ENCODE measurements at regions not wholly inside any gene's neighbourhood (a gene's known extent, or its start where the extent isn't known, plus 50 kb on each side); places are given as distances from the start of the nearest gene placed in this dataset.

DNA sequence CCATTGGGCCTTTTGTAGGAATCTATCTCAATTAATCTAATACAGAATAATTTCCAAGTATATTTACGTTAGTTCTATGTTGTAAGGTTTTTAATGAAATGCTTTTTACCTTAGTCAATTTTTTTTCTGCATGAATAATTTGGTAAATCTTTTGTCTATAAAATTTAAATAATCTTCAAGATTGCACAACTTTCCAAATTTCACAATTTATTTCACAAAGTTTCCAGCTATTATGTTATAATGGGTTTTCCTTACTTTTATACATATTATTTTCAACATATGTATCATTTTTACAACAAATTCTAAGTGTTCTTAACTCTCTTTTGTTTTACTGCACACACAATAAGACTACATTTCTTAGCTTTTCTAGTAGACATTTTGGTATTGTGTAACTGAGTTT lies 470.7 kb downstream of the ETV1 start:
- DNase-seq: no peak

DNA sequence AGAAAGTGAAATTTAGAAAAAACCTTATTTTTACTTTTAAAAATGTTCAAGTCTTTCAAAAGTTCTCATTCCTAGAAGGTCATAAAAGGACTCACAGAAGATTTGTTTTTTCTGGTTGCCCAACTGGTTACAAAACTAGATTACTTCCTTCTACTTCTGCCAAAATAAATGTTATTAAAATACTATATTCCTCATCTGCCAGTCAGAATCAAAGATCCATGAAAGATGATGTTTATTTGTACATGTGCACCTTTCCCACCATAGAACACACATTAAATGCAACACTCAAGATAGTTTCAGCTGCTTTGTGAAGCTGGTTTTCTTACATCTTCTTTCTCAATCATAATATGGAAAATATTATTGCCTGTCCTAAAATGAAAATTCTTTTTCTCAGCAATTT lies 465.4 kb downstream of the ETV1 start:
- no peak for DNase-seq

DNA sequence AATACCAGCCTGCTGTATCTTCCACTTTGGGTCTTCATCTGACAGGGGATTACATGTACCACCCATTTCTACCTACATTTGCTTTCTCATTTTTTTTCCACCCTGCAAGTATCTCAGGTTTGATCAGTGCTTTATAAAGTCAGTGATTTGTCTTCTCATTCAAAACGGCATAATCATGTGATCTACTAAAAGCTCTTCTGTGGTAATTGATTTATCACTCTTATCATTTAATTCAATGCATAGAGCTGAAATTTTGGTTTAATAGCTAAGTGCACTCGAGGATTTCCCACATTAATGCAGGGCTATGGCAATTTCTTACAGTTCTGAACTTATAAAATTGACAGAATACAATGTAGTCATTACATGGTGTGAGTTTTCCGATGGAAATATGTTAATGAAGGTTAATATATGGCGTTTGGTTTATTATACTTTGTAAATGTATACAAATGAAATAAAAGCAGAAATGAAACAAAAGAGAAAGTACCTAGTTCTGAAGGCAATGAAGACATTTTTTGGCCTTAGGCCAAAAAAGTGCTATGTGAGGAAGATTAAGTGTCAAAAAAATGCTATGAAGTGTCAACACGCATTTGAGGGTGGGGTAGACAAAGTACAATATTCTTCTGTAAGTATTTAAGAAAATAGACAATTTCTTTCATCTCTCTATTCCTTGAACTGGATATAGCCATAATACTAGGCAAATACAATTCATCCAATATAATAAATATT lies 457.3 kb downstream of the ETV1 start:
- peak; percentile 26 for DNase-seq

DNA sequence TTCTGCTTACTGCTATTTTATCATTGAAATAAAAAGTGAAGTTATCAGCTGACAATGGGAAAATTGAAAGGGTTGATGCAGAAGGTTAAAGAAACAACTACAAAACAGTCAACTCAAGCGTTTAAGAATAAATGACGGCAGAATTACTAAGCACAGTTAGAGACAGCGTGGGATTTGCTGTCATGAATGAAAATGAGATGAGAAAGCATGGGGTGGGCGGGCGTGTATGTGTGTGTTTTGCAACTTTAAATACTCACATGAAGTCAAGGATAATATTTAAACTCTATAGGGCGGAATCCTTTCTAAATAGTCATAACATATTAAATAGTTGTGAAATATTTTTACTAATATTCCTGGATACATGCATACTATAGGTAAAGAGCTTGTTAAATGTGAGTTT lies 450.8 kb downstream of the ETV1 start:
- no peak for DNase-seq

- DNase-seq: no peak
These were observed 449.0 kb downstream of the ETV1 start for GRCh38 chr7:13540429-13540828.

GRCh38 chr7:13541326-13541725 lies 448.1 kb downstream of the ETV1 start:
- DNase-seq: no peak

DNA sequence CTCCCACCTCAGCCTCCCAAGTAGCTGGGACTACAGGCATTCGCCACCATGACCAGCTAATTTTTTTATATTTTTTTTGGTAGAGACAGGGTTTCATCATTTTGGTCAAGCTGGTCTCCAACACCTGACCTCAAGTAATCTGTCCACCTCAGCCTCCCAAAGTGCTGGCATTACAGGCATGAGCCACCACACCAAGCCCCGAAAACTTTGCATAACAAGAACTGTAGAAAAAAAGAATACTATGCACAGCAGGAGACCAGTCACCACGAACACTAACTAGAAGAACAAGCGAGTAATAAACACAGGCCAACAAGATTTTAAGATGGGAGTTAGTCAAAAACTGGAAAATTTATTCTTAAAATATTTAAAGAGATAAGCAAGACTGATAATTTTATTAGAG lies 447.0 kb downstream of the ETV1 start:
- DNase-seq: no peak

GRCh38 chr7:13551503-13551902 lies 438.0 kb downstream of the ETV1 start:
- DNase-seq: peak; percentile 80

DNA sequence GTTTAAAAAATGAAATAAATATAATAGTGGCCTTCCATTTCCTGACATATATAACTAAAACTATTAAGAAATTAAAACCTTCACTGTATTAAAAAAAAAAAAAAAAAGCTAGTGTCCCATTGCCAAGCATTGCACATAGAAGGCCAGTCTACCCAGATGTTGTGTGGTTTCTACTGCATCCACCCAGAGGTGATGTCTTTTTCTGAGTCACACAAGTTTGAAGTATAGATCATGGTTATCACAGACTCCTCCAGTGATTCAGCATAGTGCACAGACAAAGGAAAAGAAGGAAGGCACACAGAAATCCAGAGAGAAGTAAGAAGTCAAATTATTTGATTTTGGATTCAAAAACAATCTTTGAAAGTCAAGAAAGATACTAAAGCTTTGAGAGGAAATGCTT lies 429.0 kb downstream of the ETV1 start:
- no peak for DNase-seq

DNA sequence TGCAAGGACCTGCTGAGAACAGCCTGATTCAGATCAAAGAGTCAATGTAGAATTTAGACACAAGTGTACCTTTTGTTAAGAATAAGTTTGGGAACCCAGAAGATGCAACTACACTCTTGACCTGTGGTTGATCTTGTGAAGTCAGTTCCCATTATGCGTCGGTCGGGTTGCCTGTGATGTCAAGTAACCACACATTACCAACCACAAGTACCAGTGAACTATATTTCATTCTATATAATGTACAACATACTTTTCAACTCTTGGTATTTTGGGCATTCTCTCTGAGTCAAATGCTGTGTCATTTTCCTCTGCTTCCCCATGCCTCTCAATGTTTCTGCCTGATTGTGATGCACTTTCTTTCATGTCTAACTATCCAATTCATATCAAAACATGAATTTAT lies 426.2 kb downstream of the ETV1 start:
- no peak for DNase-seq

DNA sequence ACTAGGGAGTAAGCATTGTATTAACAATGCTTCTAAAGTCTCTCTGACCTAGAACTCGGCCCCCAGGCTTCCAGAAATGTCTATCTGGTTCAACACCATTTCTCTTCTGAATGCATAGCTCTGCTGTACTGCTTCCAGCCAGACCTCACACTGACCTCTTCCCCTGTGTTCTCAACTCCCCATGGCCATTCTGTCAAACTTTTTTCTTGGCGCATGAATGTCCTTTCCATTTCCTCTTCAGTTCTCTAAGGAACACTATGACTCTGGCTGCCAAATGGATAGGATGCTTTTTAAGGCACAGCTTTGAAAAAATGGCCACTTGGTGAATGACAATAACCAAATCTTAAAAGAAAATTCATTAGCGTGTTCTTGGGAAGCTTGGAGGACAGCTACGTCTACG lies 425.8 kb downstream of the ETV1 start:
- DNase-seq: no peak

- DNase-seq: no peak
These were observed 411.8 kb downstream of the ETV1 start for GRCh38 chr7:13577566-13578145.

DNA sequence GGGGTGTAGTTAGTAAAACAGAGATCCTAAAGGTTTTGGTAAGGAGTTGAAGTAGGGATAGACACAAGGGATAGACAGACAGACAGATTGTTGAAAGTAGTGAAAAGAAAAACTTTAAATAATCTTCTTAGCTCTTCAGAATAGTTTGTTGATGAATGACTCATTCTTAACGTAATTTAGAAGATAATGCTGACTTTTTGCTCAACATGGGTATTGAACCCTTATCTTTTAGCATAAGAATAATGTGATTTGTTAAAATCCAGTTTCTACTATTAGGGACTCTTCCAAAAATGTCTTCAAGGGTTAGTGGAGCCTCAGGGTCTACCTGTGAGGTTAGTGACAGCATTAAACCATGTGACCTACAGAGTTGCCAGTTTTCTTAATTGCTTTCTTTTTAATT lies 411.2 kb downstream of the ETV1 start:
- no peak for DNase-seq

DNA sequence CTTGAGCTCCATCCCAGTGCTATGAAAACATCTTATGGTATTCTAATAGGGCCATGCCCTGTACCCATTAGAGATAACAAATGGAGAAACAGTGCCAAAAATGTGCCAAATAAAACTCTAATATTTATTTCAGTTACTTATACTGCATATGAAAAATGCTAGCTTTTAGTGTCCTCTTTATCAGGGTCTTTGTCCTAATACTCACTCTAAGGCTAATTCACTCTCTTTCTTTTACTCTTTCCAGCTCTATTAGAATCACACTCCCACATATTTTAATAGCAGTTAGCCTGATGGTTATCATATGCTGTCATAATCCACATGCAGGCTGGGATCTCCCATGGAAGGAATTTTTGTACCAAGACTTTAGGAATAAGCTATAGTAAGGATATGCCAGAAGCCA lies 408.4 kb downstream of the ETV1 start:
- DNase-seq: no peak

GRCh38 chr7:13593854-13594253 lies 395.6 kb downstream of the ETV1 start:
- no peak for DNase-seq

- DNase-seq: no peak
These were observed 387.4 kb downstream of the ETV1 start for GRCh38 chr7:13602036-13602435.

DNA sequence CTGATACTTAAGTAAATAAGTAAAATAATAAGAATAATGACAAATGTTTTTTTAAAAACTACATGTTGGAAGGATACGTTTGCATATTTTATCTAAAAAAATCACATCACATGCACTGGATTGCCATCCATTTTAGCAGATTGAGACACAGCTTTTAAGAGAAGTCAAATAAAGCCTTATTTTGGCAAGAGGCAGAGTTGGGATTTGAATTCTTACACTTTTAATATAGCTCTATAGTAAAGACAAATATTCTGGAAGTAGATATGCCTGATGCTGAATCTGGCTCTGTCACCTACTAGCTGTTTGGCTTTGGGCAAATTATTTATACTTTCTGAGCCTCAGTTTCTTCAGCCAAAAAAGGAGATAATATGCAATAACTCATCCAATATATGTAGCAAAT lies 386.4 kb downstream of the ETV1 start:
- no peak for DNase-seq

GRCh38 chr7:13603661-13604060 lies 385.8 kb downstream of the ETV1 start:
- no peak for DNase-seq

GRCh38 chr7:13604178-13604577 lies 385.3 kb downstream of the ETV1 start:
- no peak for DNase-seq

- DNase-seq: no peak
These were observed 379.1 kb downstream of the ETV1 start for GRCh38 chr7:13610372-13610771.

- no peak for DNase-seq
These were observed 373.8 kb downstream of the ETV1 start for GRCh38 chr7:13615679-13616078.

DNA sequence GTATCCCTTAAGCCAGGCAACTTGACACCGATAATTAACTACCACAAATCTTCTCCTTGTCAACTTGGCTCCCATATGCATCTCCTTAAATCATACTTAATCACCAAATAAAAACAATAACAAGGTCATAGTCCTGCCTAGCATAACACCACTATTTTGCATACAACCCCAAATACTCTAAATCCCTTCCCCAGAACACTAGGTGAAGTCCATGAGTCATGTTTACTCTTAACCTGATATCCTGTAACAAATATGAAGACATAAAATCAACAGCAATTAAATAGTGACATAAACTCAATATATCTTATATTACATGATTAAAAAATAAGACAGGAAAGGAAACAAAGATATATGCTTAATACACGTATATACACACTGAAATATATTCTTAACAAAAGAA lies 362.0 kb downstream of the ETV1 start:
- no peak for DNase-seq

DNA sequence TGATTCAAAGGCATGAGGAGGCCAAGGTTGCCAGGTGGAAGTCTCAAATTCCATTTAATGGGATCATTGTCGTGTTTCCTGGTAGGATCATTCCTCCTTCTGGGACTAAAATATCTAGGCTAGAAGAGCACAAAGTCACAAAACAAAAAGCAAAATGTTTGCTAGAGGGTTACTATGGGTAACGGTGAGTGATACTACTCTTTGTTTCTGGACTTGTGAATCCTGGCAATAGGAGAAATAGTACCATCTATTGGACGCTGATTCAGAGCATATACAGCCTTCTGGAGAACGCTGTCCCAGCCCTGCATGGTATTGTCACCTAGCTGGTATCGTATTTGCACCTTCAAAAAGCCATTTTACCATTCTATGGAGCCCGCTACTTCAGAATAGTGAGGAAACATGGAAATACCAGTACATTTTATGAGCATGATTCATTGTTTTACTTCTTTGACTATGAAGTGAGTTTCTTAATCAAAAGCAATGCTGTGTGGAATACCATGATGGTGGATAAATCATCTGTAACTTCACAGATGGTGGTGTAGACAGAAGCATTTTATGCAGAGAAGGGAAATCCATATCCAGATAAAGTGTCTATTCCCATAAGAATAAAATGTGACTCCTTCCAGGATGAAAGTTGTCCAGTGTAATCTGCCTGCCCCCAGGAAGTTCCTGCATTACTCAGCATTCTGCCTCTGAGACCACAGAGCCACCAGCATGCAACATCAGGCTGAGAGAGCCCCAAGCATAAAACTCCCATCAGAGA lies 361.0 kb downstream of the ETV1 start:
- DNase-seq: no peak

Measured in NCI-H1436 (cell line).